MM.1S (cell line): ENCODE measurements at regions not wholly inside any gene's neighbourhood (a gene's known extent, or its start where the extent isn't known, plus 50 kb on each side); places are given as distances from the start of the nearest gene placed in this dataset.

Experiments used
- DNase-seq: peaks from one replicate; pipeline ENCODE4 v3.0.0-alpha.2; 2015
- H2AFZ ChIP-seq: fragments of 300-600 bp; sonication (generic); 2 replicates; pipeline ENCODE4 v1.6.0; 2016; ENCODE audit warnings: antibody characterized with exemption, low read length
- H3F3A ChIP-seq: fragments of 300-600 bp; sonication (generic); 2 replicates; pipeline ENCODE4 v1.6.1; 2016; ENCODE audit warnings: mild to moderate bottlenecking, antibody characterized with exemption, low read length, moderate library complexity, mixed read lengths; ENCODE audit not compliant: insufficient read depth
- H3K27ac ChIP-seq: fragments of 300-600 bp; sonication (generic); 2 replicates; pipeline ENCODE4 v1.5.1; 2016; ENCODE audit warnings: mild to moderate bottlenecking, low read length
- H3K27me3 ChIP-seq: fragments of 300-600 bp; sonication (generic); replicated peaks from 2 replicates; pipeline ENCODE4 v1.6.0; 2016; ENCODE audit warnings: low read length; ENCODE audit not compliant: insufficient read depth
- H3K36me3 ChIP-seq: fragments of 300-600 bp; sonication (generic); replicated peaks from 2 replicates; pipeline ENCODE4 v1.6.1; 2016; ENCODE audit warnings: mild to moderate bottlenecking, low read length, mixed read lengths; ENCODE audit not compliant: insufficient read depth
- H3K4me1 ChIP-seq: fragments of 300-600 bp; sonication (generic); 2 replicates; pipeline ENCODE4 v1.6.1; 2016; ENCODE audit warnings: low read length, mixed read lengths
- H3K4me2 ChIP-seq: fragments of 300-600 bp; sonication (generic); 2 replicates; pipeline ENCODE4 v1.6.0; 2016; ENCODE audit warnings: low read depth, low read length
- H3K4me3 ChIP-seq: fragments of 300-600 bp; sonication (generic); 2 replicates; pipeline ENCODE4 v1.5.1; 2016; ENCODE audit warnings: low read length, mixed read lengths
- H3K79me2 ChIP-seq: fragments of 300-600 bp; sonication (generic); 2 replicates; pipeline ENCODE4 v1.6.1; 2016; ENCODE audit warnings: mixed run types, low read length, mixed read lengths
- H3K9ac ChIP-seq: fragments of 300-600 bp; sonication (generic); 2 replicates; pipeline ENCODE4 v1.6.1; 2016; ENCODE audit warnings: low read length, mixed read lengths
- H3K9me2 ChIP-seq: fragments of 300-600 bp; sonication (generic); replicated peaks from 2 replicates; pipeline ENCODE4 v1.6.1; 2016; ENCODE audit warnings: mild to moderate bottlenecking, low read length, mixed read lengths; ENCODE audit not compliant: insufficient read depth
- H3K9me3 ChIP-seq: fragments of 300-600 bp; sonication (generic); replicated peaks from 2 replicates; pipeline ENCODE4 v1.6.1; 2016; ENCODE audit warnings: mild to moderate bottlenecking, low read length, mixed read lengths; ENCODE audit not compliant: insufficient read depth
- H4K20me1 ChIP-seq: fragments of 300-600 bp; sonication (generic); 2 replicates; pipeline ENCODE4 v1.6.1; 2016; ENCODE audit warnings: mild to moderate bottlenecking, low read length, moderate library complexity, mixed read lengths; ENCODE audit not compliant: insufficient read depth
- EZH2 ChIP-seq: fragments of 300-600 bp; sonication (generic); optimal IDR thresholded peaks from 2 replicates; pipeline ENCODE3; 2017; ENCODE audit warnings: low read depth, mild to moderate bottlenecking, antibody characterized with exemption, low read length, mixed read lengths
- EZH2phosphoT487 ChIP-seq: fragments of 300-600 bp; sonication (generic); IDR thresholded peaks from 2 replicates; pipeline ENCODE4 v1.6.1; 2018; ENCODE audit warnings: antibody characterized with exemption, low read length
- TF ChIP-seq, protein P1 (sequence below): fragments of 300-600 bp; sonication (generic); IDR thresholded peaks from 2 replicates; pipeline ENCODE4 v1.5.1; 2016; ENCODE audit warnings: antibody characterized with exemption, low read length, mixed read lengths

DNA sequence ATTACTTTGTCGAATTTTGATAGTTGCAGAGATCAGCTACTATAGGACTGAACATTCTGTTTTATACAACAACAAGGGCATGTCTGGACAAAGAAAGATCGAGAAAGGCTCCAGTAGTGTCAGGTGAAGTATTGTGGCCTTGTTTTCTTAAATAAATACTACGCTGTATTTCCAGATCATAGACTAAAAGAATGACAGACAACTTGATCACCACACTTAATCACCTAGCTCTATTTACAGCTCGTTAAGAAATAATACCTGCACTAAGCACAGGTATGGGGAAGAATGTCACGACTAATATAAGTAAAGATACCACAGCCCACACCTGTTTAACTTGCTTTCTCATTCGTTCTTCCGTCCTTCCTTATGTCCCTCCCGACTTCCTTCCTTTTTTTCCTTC lies 269.2 kb downstream of the HGF start:
- no peak overlapping the region for H2AFZ ChIP-seq

GRCh38 chr7:81499262-81500116 lies 270.4 kb downstream of the HGF start:
- Histone ChIP-seq H3K27me3 (no peaks in the 10 kb centered on the region), H3K9me2 (no peaks in the 10 kb centered on the region), H3K79me2 (no peaks in the 10 kb centered on the region), H3K9ac (no peak overlapping the region), H3K36me3 (no peaks in the 10 kb centered on the region), H3K9me3 (no peaks in the 10 kb centered on the region), H3F3A (no peaks in the 10 kb centered on the region), H3K27ac (no peak overlapping the region), H4K20me1 (no peaks in the 10 kb centered on the region), H2AFZ (no peak overlapping the region), H3K4me1 (no peaks in the 10 kb centered on the region), H3K4me2 (no peak overlapping the region), H3K4me3 (no peak overlapping the region)
- TF ChIP-seq, protein P1, sequence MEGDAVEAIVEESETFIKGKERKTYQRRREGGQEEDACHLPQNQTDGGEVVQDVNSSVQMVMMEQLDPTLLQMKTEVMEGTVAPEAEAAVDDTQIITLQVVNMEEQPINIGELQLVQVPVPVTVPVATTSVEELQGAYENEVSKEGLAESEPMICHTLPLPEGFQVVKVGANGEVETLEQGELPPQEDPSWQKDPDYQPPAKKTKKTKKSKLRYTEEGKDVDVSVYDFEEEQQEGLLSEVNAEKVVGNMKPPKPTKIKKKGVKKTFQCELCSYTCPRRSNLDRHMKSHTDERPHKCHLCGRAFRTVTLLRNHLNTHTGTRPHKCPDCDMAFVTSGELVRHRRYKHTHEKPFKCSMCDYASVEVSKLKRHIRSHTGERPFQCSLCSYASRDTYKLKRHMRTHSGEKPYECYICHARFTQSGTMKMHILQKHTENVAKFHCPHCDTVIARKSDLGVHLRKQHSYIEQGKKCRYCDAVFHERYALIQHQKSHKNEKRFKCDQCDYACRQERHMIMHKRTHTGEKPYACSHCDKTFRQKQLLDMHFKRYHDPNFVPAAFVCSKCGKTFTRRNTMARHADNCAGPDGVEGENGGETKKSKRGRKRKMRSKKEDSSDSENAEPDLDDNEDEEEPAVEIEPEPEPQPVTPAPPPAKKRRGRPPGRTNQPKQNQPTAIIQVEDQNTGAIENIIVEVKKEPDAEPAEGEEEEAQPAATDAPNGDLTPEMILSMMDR: peak; percentile 62
- no peak for TF ChIP-seq EZH2
- no peak for TF ChIP-seq EZH2phosphoT487
- DNase-seq: peak; percentile 70

More for the DNA sequence above, 269.2 kb downstream of the HGF start:
- Histone ChIP-seq H4K20me1 (no peaks in the 10 kb centered on the region), H3K36me3 (no peaks in the 10 kb centered on the region), H3K27me3 (no peaks in the 10 kb centered on the region), H3K4me1 (no peaks in the 10 kb centered on the region), H3F3A (no peaks in the 10 kb centered on the region), H3K4me2 (no peak overlapping the region), H3K27ac (no peak overlapping the region), H3K9me2 (no peaks in the 10 kb centered on the region), H3K9ac (no peak overlapping the region), H3K79me2 (no peaks in the 10 kb centered on the region), H3K9me3 (no peaks in the 10 kb centered on the region), H3K4me3 (no peak overlapping the region)
- DNase-seq: no peak
- no peak for TF ChIP-seq EZH2phosphoT487
- TF ChIP-seq, protein P1: no peak
- TF ChIP-seq EZH2: no peak

- no peak for DNase-seq
- H2AFZ ChIP-seq: no peak overlapping the region
Measured at GRCh38 chr7:81498176-81498575, 271.7 kb downstream of the HGF start.

More at GRCh38 chr7:81498176-81498575, 271.7 kb downstream of the HGF start:
- H3K9ac ChIP-seq: no peak overlapping the region
- H3K27ac ChIP-seq: no peak overlapping the region
- H3K9me2 ChIP-seq: no peaks in the 10 kb centered on the region
- no peaks in the 10 kb centered on the region for H3F3A ChIP-seq
- no peak overlapping the region for H3K4me2 ChIP-seq
- H3K9me3 ChIP-seq: no peaks in the 10 kb centered on the region
- H3K79me2 ChIP-seq: no peaks in the 10 kb centered on the region
- H3K4me1 ChIP-seq: no peaks in the 10 kb centered on the region
- H4K20me1 ChIP-seq: no peaks in the 10 kb centered on the region
- TF ChIP-seq EZH2 (no peak), EZH2phosphoT487 (no peak)
- TF ChIP-seq, protein P1: no peak
- H3K36me3 ChIP-seq: no peaks in the 10 kb centered on the region
- no peaks in the 10 kb centered on the region for H3K27me3 ChIP-seq
- no peak overlapping the region for H3K4me3 ChIP-seq
